ENCODE measurements at regions not wholly inside any gene's neighbourhood (a gene's known extent, or its start where the extent isn't known, plus 50 kb on each side); places are given as distances from the start of the nearest gene placed in this dataset.

- TF ChIP-seq, protein P1, sequence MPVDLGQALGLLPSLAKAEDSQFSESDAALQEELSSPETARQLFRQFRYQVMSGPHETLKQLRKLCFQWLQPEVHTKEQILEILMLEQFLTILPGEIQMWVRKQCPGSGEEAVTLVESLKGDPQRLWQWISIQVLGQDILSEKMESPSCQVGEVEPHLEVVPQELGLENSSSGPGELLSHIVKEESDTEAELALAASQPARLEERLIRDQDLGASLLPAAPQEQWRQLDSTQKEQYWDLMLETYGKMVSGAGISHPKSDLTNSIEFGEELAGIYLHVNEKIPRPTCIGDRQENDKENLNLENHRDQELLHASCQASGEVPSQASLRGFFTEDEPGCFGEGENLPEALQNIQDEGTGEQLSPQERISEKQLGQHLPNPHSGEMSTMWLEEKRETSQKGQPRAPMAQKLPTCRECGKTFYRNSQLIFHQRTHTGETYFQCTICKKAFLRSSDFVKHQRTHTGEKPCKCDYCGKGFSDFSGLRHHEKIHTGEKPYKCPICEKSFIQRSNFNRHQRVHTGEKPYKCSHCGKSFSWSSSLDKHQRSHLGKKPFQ (tag by site-specific recombination; IDR thresholded peaks at IDR 0.05): no peak
- TF ChIP-seq, protein P2, sequence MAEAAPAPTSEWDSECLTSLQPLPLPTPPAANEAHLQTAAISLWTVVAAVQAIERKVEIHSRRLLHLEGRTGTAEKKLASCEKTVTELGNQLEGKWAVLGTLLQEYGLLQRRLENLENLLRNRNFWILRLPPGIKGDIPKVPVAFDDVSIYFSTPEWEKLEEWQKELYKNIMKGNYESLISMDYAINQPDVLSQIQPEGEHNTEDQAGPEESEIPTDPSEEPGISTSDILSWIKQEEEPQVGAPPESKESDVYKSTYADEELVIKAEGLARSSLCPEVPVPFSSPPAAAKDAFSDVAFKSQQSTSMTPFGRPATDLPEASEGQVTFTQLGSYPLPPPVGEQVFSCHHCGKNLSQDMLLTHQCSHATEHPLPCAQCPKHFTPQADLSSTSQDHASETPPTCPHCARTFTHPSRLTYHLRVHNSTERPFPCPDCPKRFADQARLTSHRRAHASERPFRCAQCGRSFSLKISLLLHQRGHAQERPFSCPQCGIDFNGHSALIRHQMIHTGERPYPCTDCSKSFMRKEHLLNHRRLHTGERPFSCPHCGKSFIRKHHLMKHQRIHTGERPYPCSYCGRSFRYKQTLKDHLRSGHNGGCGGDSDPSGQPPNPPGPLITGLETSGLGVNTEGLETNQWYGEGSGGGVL (tag by site-specific recombination; IDR thresholded peaks at IDR 0.05): no peak
Measured at GRCh38 chr11:13168271-13168670, 109.3 kb upstream of the BMAL1 start.

Data from HEK293 (cell line).